GM18909 (cell line): ENCODE measurements at regions not wholly inside any gene's neighbourhood (a gene's known extent, or its start where the extent isn't known, plus 50 kb on each side); places are given as distances from the start of the nearest gene placed in this dataset.
A peak's percentile ranks its signal among the peaks of the same experiment; 100 is the strongest.

Source experiments
- ATAC-seq: cut with Tn5 transposase; IDR thresholded peaks from one replicate; pipeline ENCODE4 v1.9.1; 2021; ENCODE audit warnings: mild to moderate bottlenecking; ENCODE audit not compliant: unreplicated experiment, poor library complexity

DNA sequence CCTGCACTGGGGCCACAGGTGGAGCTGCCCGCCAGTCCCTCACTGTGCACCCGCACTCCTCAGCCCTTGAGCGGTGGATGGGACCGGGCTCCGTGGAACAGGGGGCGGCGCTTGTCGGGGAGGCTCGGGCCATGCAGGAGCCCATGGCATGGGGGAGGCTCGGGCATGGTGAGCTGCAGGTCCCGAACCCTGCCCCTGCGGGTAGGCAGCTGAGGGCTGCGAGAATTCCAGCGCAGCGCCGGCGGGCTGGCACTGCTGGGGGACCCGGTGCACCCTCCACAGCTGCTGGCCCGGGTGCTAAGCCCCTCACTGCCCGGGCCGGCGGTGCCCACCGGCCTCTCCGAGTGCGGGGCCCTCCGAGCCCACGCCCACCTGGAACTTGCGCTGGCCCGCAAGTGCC is 877.5 kb upstream of the PCDH9 start:
- ATAC-seq: no peak

DNA sequence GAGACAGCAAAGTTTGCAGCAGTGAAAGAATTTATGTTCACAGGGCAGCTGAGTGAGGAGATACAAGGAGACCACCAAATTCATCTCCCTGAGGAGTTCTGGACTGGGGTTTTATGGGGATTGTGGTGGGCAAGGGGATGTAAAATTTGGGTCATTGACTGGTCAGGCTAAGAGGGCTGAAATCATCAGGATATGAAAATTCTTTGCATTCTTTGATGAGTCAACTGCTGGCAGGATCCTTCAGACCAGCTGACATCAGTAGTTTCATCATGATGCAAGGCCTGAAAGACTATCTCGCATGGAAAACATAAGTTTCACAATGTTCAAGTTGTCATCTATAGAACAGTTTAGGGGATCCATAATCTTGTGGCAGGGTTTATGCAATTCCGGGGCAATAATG is 869.5 kb upstream of the PCDH9 start:
- ATAC-seq: no peak

DNA sequence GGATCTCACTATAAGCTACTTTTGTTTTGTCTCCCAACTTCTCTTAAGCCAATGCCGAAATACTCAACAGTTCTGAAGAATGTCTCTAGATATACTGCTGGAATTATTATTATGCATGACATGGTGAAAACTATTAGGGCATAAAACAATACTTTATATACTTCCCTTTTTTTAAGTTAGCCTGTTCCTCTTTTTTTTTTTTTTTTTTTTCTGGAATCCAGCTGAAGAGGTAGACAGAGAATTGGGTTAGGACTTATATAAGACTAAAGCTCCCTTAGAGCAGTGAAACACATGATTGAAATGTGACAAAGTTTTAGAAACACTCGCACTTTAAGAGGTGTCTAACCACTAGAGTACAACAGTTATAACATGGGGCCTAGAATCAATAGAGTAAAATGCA is 850.9 kb upstream of the PCDH9 start:
- ATAC-seq: no peak

DNA sequence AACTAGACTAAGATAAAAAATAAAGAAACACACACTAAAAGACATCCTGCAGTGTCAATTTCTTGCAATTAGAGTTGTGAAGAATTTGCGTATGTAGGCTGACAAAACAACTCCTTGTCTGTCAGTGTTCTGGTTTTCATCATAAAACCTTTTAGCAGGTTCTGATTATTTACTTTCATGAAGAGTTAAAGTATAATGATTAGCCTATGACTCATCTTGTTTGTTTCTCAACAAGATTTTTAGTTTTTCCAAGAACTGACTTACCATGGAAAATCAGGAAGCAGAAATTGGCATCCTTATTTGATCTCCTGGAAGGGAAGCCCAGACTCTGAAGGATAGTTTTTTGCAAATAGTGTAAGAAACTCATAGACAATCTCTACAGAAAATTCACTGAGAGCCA is 848.7 kb upstream of the PCDH9 start:
- no peak for ATAC-seq

DNA sequence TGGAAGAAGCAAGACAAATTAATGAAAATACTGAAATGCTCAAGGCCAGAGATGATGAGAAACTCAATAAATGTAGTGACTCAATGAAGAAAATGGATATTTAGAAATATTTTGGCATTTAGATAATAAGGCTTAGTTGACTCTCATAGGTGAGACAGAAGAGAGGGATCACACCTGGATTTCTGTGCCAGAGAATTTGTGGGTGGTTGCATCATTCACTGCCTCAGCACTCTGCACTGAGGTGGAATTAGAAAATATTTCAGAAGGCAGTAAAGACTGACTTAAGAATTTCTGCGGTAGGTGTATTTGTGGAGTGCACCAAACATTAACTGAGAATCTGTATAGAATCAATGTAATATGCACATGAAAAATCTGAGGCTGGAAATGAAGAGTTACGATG is 848.3 kb upstream of the PCDH9 start:
- ATAC-seq: no peak

- no peak for ATAC-seq
Observed at GRCh38 chr13:68076046-68076445, 845.9 kb upstream of the PCDH9 start.

GRCh38 chr13:68066879-68067513 is 836.9 kb upstream of the PCDH9 start:
- no peak for ATAC-seq

GRCh38 chr13:68064001-68064770 is 834.0 kb upstream of the PCDH9 start:
- no peak for ATAC-seq

- no peak for ATAC-seq
Observed at GRCh38 chr13:68063181-68063580, 833.0 kb upstream of the PCDH9 start.

- no peak for ATAC-seq
Observed at GRCh38 chr13:68057836-68058235, 827.7 kb upstream of the PCDH9 start.

GRCh38 chr13:68056816-68057710 is 826.9 kb upstream of the PCDH9 start:
- ATAC-seq: no peak

DNA sequence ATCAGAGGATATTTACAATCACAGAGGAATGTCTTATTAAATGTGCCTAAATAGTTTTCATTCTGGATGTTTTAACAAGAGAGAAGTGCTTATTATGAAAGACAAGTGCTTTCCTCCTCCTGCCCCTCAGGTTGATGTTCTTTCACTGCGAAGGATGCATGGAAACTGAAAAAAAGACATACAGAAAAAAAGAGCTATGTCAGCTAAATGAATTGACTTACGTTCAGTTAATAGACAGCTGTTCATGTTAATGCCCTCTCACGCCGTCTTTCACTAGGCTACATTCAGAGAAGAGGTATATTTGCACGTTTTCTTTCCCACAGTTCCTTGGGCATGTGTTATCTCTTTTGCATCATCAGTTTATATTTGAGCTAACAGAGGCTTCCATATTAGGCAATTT is 821.8 kb upstream of the PCDH9 start:
- no peak for ATAC-seq

DNA sequence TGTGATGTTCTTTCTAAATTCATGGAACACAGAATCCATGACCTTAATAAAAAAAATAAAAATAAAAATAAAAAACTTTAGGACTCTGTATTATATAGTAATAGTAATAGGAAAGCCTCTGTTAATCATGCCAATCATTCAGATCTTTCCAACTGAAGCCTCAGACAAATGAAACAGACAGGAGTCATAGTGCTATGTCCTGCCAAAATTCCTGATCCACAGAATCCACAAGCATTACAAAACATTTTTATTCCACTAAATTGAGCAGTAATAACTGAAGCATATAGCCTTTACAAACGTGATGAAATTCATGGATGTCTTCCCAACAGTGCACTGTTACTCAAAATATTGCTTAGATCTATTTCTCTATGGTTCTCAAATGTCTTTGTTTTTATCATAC is 820.6 kb upstream of the PCDH9 start:
- no peak for ATAC-seq

- no peak for ATAC-seq
Observed at GRCh38 chr13:68048802-68049359, 818.7 kb upstream of the PCDH9 start.

DNA sequence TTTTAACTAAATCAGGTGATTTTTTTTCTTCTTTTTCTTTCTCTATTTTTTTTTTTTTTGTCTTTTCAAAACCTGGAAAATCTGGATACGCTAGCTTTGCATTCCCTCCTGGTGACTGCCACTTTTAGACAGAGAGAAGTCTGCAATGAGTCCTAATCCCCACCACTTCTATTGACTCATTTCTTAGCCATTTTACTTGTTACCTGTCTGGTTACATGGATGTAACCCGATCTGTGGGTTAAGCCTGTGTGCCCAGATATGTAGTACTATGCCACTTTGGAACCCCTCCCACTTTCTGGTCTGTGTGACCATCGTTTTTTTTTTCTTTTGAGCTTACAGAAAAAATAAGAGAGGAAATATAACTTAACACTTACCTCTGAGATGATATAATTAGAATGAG is 817.8 kb upstream of the PCDH9 start:
- ATAC-seq: no peak

DNA sequence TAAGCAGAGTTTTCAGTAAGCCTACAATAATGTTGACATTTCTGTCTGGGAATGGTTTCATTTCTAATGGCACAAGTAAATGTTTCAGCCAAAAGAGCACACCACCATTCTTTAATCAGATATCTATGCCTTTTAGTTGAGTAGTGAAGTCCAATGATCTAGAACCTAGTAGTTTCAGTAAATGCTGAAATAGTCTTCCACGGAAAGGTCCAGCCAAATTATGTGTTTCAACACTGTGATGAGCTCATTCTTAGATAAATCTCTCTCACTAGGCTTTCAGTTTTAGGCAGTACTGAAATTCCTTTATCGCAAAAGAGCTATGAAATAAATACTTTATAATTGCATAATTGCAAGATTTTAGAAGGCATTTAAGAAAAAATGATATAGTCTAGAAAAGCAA is 816.8 kb upstream of the PCDH9 start:
- no peak for ATAC-seq

GRCh38 chr13:68030152-68030809 is 800.1 kb upstream of the PCDH9 start:
- peak; percentile 60 for ATAC-seq

DNA sequence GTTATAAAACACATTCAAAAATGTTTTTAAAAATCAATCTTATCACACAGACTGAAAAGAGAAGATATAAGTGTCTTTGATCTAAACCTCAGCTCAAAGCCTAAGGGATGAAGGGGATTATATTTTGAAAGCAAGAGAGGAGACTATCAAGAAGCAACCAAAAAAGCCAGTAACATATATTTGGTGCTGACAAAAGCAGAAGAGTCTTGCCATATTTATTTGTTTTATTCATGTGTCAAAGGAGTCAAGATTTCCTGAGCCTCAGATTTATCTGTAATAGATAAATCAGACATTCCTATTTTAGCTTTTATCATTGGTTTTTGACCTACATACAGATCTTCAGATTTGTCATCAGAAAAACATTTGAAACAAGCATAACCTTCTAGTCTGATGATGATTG is 798.6 kb upstream of the PCDH9 start:
- ATAC-seq: no peak

- no peak for ATAC-seq
Observed at GRCh38 chr13:68027306-68027705, 797.2 kb upstream of the PCDH9 start.

DNA sequence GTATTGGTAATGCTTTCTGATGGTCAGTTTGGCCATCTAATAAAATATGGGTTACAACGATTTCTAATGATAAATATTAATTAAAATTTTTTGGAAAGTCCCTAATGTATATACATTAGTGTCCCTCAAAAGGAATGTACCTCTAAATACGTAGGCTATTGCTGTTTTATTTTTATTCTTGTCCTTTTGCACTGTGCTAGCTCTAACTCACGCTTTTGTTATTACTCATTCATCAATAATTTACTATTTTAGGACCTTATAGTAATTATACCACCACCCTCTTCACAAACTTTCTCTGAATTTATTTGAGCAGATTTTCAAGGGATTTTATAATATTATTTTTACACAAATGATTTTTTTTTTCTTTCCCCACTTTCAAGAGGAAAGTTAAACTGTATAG is 795.9 kb upstream of the PCDH9 start:
- ATAC-seq: no peak
